Muscle layer of duodenum (tissue), 2 donors: ENCODE measurements at regions not wholly inside any gene's neighbourhood (a gene's known extent, or its start where the extent isn't known, plus 50 kb on each side); places are given as distances from the start of the nearest gene placed in this dataset.

ENCODE experiments used
- H3K27ac ChIP-seq: one replicate; pipeline ENCODE4 v1.7.0; 2013; ENCODE audit warnings: mild to moderate bottlenecking, low read length
- H3K27me3 ChIP-seq: one replicate; pipeline ENCODE4 v1.7.0; 2013; ENCODE audit warnings: low read depth, mild to moderate bottlenecking, control low read depth, low read length
- H3K36me3 ChIP-seq, 2 donors: one replicate each; pipeline ENCODE4 v1.7.0; 2013; ENCODE audit warnings: low read length in 2 of 2, control low read depth in 1 of 2, mild to moderate bottlenecking in 1 of 2; ENCODE audit not compliant: insufficient read depth in 2 of 2, control insufficient read depth in 1 of 2
- H3K4me1 ChIP-seq, 2 donors: one replicate each; pipeline ENCODE4 v1.7.0; 2013; ENCODE audit warnings: low read length in 2 of 2, mild to moderate bottlenecking in 2 of 2, control low read depth in 1 of 2, moderate library complexity in 1 of 2; ENCODE audit not compliant: insufficient read depth in 2 of 2, control insufficient read depth in 1 of 2
- H3K4me3 ChIP-seq, 2 donors: one replicate each; pipeline ENCODE4 v1.7.0; 2013; ENCODE audit warnings: low read length in 2 of 2, low read depth in 1 of 2, mild to moderate bottlenecking in 1 of 2
- H3K9me3 ChIP-seq, 2 donors: one replicate each; pipeline ENCODE4 v1.7.0; 2013; ENCODE audit warnings: low read length in 2 of 2, control low read depth in 1 of 2, mild to moderate bottlenecking in 1 of 2; ENCODE audit not compliant: control insufficient read depth in 1 of 2
- donor health status: healthy.

GRCh38 chr6:8657522-8657921 lies 222.2 kb upstream of the SLC35B3 start:
- H3K4me3 ChIP-seq: no peak overlapping the region
- H3K27me3 ChIP-seq: no peaks in the 10 kb centered on the region
- no peaks in the 10 kb centered on the region for H3K36me3 ChIP-seq
- H3K9me3 ChIP-seq: no peaks in the 10 kb centered on the region
- H3K27ac ChIP-seq: no peak overlapping the region
- peaks cover 0 to 9% of the 10 kb centered on the region in 2 donors for H3K4me1 ChIP-seq

GRCh38 chr6:8655670-8656454 lies 220.5 kb upstream of the SLC35B3 start:
- H3K27me3 ChIP-seq: no peaks in the 10 kb centered on the region
- no peaks in the 10 kb centered on the region for H3K36me3 ChIP-seq
- H3K27ac ChIP-seq: no peak overlapping the region
- no peak overlapping the region for H3K4me3 ChIP-seq
- no peaks in the 10 kb centered on the region for H3K9me3 ChIP-seq
- peaks cover 0 to 9% of the 10 kb centered on the region in 2 donors for H3K4me1 ChIP-seq

DNA sequence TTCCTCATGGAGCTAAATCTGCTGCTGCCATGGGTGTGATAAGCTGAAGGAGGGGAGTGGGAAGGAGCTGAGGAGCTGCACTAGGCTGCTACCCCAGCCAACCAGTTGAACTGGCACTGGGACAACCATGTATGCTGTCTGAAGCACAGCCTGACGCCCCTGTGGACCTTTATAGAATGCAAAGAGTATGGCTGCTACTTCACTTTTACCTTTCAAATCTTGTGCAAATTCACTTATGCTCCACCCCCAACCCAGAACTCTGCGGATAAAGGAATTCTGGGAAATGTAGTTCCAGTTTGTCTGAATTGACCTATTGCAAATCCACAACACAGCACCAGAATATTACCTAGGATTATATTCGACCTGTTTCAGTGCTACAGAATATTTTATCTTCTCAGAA lies 217.4 kb upstream of the SLC35B3 start:
- Histone ChIP-seq H3K36me3 (no peaks in the 10 kb centered on the region), H3K9me3 (no peaks in the 10 kb centered on the region), H3K4me3 (no peak overlapping the region), H3K27me3 (no peaks in the 10 kb centered on the region), H3K4me1 (peaks cover 0 to 4% of the 10 kb centered on the region in 2 donors), H3K27ac (no peak overlapping the region)

GRCh38 chr6:8651998-8652397 lies 216.7 kb upstream of the SLC35B3 start:
- Histone ChIP-seq H3K27me3 (no peaks in the 10 kb centered on the region), H3K4me1 (no peaks in the 10 kb centered on the region), H3K27ac (no peak overlapping the region), H3K9me3 (no peaks in the 10 kb centered on the region), H3K4me3 (no peak overlapping the region), H3K36me3 (no peaks in the 10 kb centered on the region)

GRCh38 chr6:8645212-8645611 lies 209.9 kb upstream of the SLC35B3 start:
- Histone ChIP-seq H3K27me3 (no peaks in the 10 kb centered on the region), H3K4me1 (no peaks in the 10 kb centered on the region), H3K36me3 (no peaks in the 10 kb centered on the region), H3K27ac (no peak overlapping the region), H3K9me3 (no peaks in the 10 kb centered on the region), H3K4me3 (no peak overlapping the region)

DNA sequence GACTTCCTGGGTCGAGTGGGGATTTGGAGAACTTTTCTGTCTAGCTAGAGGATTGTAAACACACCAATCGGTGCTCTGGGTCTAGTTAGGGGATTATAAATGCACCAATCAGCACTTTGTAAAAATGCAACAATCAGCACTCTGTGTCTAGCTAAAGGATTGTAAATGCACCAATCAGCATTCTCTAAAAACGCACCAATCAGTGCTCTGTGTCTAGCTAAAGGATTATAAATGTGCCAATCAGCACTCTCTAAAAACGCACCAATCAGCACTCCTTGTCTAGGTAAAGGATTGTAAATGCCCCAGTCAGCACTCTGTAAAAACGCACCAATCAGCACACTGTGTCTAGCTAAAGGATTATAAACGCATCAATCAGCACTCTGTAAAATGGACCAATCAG lies 209.0 kb upstream of the SLC35B3 start:
- Histone ChIP-seq H3K27ac (no peak overlapping the region), H3K4me3 (no peak overlapping the region), H3K4me1 (no peaks in the 10 kb centered on the region), H3K9me3 (no peaks in the 10 kb centered on the region), H3K27me3 (no peaks in the 10 kb centered on the region), H3K36me3 (no peaks in the 10 kb centered on the region)

- H3K9me3 ChIP-seq: no peaks in the 10 kb centered on the region
- H3K27me3 ChIP-seq: no peaks in the 10 kb centered on the region
- H3K4me3 ChIP-seq: no peak overlapping the region
- H3K27ac ChIP-seq: no peak overlapping the region
- no peaks in the 10 kb centered on the region for H3K4me1 ChIP-seq
- H3K36me3 ChIP-seq: no peaks in the 10 kb centered on the region
These were observed 207.5 kb upstream of the SLC35B3 start for GRCh38 chr6:8642854-8643253.

DNA sequence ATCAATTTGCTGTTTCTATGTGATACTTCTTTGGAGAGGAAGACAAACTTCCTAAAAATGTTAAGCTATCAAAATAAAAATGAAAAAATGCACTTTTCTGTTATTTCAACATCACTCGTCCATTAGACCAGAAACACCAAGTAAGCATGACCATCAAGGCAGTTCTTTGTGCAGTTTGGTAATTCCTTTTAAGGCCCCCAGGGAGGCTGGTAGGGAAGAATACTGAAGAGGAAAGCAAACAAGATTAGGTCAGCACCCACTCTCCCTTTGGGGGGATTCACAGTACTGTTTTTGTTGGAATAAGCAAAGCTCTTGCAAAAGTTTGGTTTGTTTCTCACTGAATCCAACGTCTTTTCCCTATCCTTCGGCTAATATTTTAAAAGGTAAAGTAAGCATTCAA lies 206.8 kb upstream of the SLC35B3 start:
- H3K27ac ChIP-seq: no peak overlapping the region
- H3K36me3 ChIP-seq: no peaks in the 10 kb centered on the region
- H3K4me1 ChIP-seq: no peaks in the 10 kb centered on the region
- H3K27me3 ChIP-seq: no peaks in the 10 kb centered on the region
- H3K9me3 ChIP-seq: no peaks in the 10 kb centered on the region
- H3K4me3 ChIP-seq: no peak overlapping the region

GRCh38 chr6:8639928-8640649 lies 204.7 kb upstream of the SLC35B3 start:
- no peaks in the 10 kb centered on the region for H3K27me3 ChIP-seq
- H3K27ac ChIP-seq: no peak overlapping the region
- H3K9me3 ChIP-seq: no peaks in the 10 kb centered on the region
- H3K36me3 ChIP-seq: no peaks in the 10 kb centered on the region
- H3K4me3 ChIP-seq: no peak overlapping the region
- no peaks in the 10 kb centered on the region for H3K4me1 ChIP-seq

DNA sequence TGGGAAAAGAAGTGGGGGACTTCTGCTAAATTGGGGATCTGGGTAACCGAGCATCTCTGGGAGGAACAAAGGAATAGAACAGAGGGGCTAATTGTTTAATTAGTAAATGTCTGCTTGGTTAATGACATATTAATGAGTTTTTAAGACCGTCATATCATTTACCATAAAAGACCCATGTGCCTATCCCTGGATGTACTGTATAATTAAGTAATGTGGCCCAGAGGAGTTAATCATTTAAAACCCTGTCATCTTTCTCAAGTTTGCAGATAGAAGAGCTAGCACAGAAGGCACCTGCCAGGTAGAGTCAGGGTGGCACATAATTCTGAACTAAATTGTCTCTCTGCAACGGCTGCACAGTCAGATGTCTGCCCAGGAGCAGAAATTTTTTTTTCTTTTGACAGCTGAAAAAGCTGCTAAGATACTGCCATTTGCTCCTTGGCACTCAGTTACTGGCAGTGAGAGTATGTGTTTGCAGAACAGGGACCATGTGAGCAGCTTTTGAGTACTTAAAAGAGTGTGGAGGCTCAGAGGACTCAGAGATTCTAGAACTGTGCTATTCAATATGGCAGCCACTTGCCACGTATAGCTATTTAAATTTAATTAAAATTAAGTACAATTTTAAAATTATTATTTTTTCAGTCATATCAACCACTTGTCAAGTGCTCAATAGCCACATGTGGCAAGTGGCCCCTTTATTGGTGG lies 202.7 kb upstream of the SLC35B3 start:
- no peaks in the 10 kb centered on the region for H3K4me1 ChIP-seq
- H3K27me3 ChIP-seq: no peaks in the 10 kb centered on the region
- H3K9me3 ChIP-seq: no peaks in the 10 kb centered on the region
- H3K27ac ChIP-seq: no peak overlapping the region
- no peaks in the 10 kb centered on the region for H3K36me3 ChIP-seq
- H3K4me3 ChIP-seq: no peak overlapping the region

DNA sequence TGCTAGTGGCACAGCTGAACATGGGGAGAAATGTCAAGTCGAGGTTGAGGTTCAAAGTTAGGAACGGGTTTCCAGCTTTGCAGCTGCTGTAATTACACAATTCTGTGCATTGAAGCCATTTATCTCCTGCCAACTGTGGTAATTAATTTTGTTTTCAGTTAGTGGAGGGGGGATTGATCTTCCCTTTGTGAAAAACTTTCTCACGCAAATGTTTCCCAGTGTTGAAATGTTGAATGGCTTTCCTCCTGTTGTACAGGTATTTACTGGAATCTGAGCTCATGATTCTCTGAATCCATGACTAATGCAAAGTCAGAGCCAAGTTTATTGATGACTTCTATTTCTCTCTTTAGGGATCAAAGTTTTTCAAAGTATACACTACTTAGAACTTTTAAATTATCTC lies 198.4 kb upstream of the SLC35B3 start:
- Histone ChIP-seq H3K4me1 (no peaks in the 10 kb centered on the region), H3K4me3 (no peak overlapping the region), H3K9me3 (no peaks in the 10 kb centered on the region), H3K27ac (no peak overlapping the region), H3K27me3 (no peaks in the 10 kb centered on the region), H3K36me3 (no peaks in the 10 kb centered on the region)
